Esophagus muscularis mucosa (tissue), 4 donors: ENCODE measurements at regions not wholly inside any gene's neighbourhood (a gene's known extent, or its start where the extent isn't known, plus 50 kb on each side); places are given as distances from the start of the nearest gene placed in this dataset.

ENCODE experiments used
- CTCF ChIP-seq, 3 experiments: fragments of 200-600 bp in 2 of 3; fragments of 450-650 bp in 1 of 3; sonication (generic) in 2 of 3; IDR thresholded peaks; one replicate each; pipeline ENCODE4 v1.5.1; 2017 to 2019; ENCODE audit warnings: antibody characterized with exemption in 3 of 3, mild to moderate bottlenecking in 2 of 3, moderate library complexity in 1 of 3
- EP300 ChIP-seq: sonication (generic); formaldehyde crosslinking; IDR thresholded peaks from one replicate; pipeline ENCODE4 v1.6.1; 2017; ENCODE audit warnings: antibody characterized with exemption
- POLR2A ChIP-seq: fragments of 450-650 bp; IDR thresholded peaks from one replicate; pipeline ENCODE4 v1.6.1; 2017; ENCODE audit warnings: antibody characterized with exemption, moderate library complexity, mild to moderate bottlenecking, low read depth

DNA sequence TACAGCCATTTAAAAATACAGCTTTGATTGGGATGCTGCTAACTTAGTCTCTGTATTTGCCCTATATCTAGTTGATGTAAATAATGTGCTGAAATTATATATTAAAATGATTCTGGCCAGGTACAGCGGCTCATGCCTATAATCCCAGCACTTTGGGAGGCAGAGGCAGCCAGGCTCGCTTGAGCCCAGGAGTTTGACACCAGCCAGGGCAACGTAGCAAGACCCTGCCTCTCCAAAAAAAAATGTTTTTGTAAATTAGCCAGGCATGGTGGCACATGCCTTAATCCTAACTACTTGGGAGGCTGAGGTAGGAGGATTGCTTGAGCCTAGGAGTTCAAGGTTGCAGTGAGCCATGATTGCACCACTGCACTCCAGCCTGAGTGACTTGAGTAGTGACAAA, 143.8 kb upstream of the CELF2 start:
- TF ChIP-seq CTCF (IDR thresholded peaks at IDR 0.05) (no peak), POLR2A (no peak), EP300 (no peak)
